Ascending aorta (tissue), 2 donors: ENCODE measurements at regions not wholly inside any gene's neighbourhood (a gene's known extent, or its start where the extent isn't known, plus 50 kb on each side); places are given as distances from the start of the nearest gene placed in this dataset.

Experiments
- DNase-seq, 2 donors: peaks; one replicate each; pipeline ENCODE4 v3.0.0-alpha.2; 2019; ENCODE audit warnings: low spot score in 2 of 2
- H3K27ac ChIP-seq, 2 donors: fragments of 200-600 bp; sonication (generic); one replicate each; pipeline ENCODE4 v1.5.1; 2016 to 2017; ENCODE audit warnings: mild to moderate bottlenecking in 1 of 2
- H3K27me3 ChIP-seq: fragments of 200-600 bp; sonication (generic); one replicate; pipeline ENCODE4 v1.5.1; 2017
- H3K36me3 ChIP-seq, 2 donors: fragments of 200-600 bp; sonication (generic); one replicate each; pipeline ENCODE4 v1.5.1; 2016
- H3K4me1 ChIP-seq, 2 donors: fragments of 200-600 bp; sonication (generic); one replicate each; pipeline ENCODE4 v1.5.1; 2016 to 2017; ENCODE audit warnings: mild to moderate bottlenecking in 1 of 2
- H3K4me3 ChIP-seq, 2 donors: fragments of 200-600 bp; sonication (generic); one replicate each; pipeline ENCODE4 v1.5.1; 2016 to 2017; ENCODE audit warnings: mild to moderate bottlenecking in 1 of 2
- H3K9me3 ChIP-seq, 2 donors: fragments of 200-600 bp; sonication (generic); one replicate each; pipeline ENCODE4 v1.5.1; 2016
- CTCF ChIP-seq, 3 experiments: fragments of 200-600 bp in 2 of 3; fragments of 450-650 bp in 1 of 3; sonication (generic) in 2 of 3; IDR thresholded peaks; one replicate each; pipeline ENCODE4 v1.5.1; 2016 to 2019; ENCODE audit warnings: antibody characterized with exemption in 3 of 3, mild to moderate bottlenecking in 1 of 3, moderate library complexity in 1 of 3
- intact Hi-C: fragments of 100-400 bp; cut with DNase I; formaldehyde crosslinking; loops from one replicate; pipeline ENCODE4 v1.15.1; 2023

- no peak for TF ChIP-seq CTCF (IDR thresholded peaks at IDR 0.05)
- intact Hi-C loops = no loop called here
Measured at GRCh38 chr11:134823970-134824369, 411.9 kb upstream of the B3GAT1 start.

GRCh38 chr11:134822897-134823296 lies 410.9 kb upstream of the B3GAT1 start:
- Histone ChIP-seq H3K36me3 (no peaks in the 10 kb centered on the region), H3K27ac (no peak overlapping the region), H3K4me1 (no peaks in the 10 kb centered on the region), H3K9me3 (no peaks in the 10 kb centered on the region), H3K4me3 (no peak overlapping the region), H3K27me3 (no peaks in the 10 kb centered on the region)
- no peak for TF ChIP-seq CTCF (IDR thresholded peaks at IDR 0.05)
- no peak for DNase-seq
- intact Hi-C loops = no loop called here

More at GRCh38 chr11:134823970-134824369, 411.9 kb upstream of the B3GAT1 start:
- Histone ChIP-seq H3K4me1 (no peaks in the 10 kb centered on the region), H3K9me3 (no peaks in the 10 kb centered on the region), H3K4me3 (no peak overlapping the region), H3K27me3 (no peaks in the 10 kb centered on the region), H3K27ac (no peak overlapping the region), H3K36me3 (no peaks in the 10 kb centered on the region)
- no peak for DNase-seq

GRCh38 chr11:134821422-134821821 lies 409.4 kb upstream of the B3GAT1 start:
- Histone ChIP-seq H3K36me3 (no peaks in the 10 kb centered on the region), H3K27ac (no peak overlapping the region), H3K4me1 (no peaks in the 10 kb centered on the region), H3K4me3 (no peak overlapping the region), H3K27me3 (no peaks in the 10 kb centered on the region), H3K9me3 (no peaks in the 10 kb centered on the region)
- TF ChIP-seq CTCF (IDR thresholded peaks at IDR 0.05) = no peak
- intact Hi-C loops = no loop called here
- no peak for DNase-seq

- no peak for DNase-seq
- no peaks in the 10 kb centered on the region for H3K27me3 ChIP-seq
- no peak overlapping the region for H3K4me3 ChIP-seq
- no peaks in the 10 kb centered on the region for H3K4me1 ChIP-seq
- H3K9me3 ChIP-seq = no peaks in the 10 kb centered on the region
- no peaks in the 10 kb centered on the region for H3K36me3 ChIP-seq
- TF ChIP-seq CTCF (IDR thresholded peaks at IDR 0.05) = no peak
- no peak overlapping the region for H3K27ac ChIP-seq
- intact Hi-C loops = no loop called here
Measured at GRCh38 chr11:134819041-134819440, 407.0 kb upstream of the B3GAT1 start.

- intact Hi-C loops = no loop called here
Measured at GRCh38 chr11:134818516-134818915, 406.5 kb upstream of the B3GAT1 start.

More at GRCh38 chr11:134818516-134818915, 406.5 kb upstream of the B3GAT1 start:
- no peak for TF ChIP-seq CTCF (IDR thresholded peaks at IDR 0.05)
- Histone ChIP-seq H3K4me1 (no peaks in the 10 kb centered on the region), H3K27ac (no peak overlapping the region), H3K27me3 (no peaks in the 10 kb centered on the region), H3K9me3 (no peaks in the 10 kb centered on the region), H3K36me3 (no peaks in the 10 kb centered on the region), H3K4me3 (no peak overlapping the region)
- DNase-seq = no peak
